Astrocyte of the cerebellum (primary cell): ENCODE measurements at regions not wholly inside any gene's neighbourhood (a gene's known extent, or its start where the extent isn't known, plus 50 kb on each side); places are given as distances from the start of the nearest gene placed in this dataset.
"Not testable (repeated sequence)": the region's sequence is repeated elsewhere in the genome, so short reads cannot be mapped to it uniquely, and the experiment has no call there.

Experiments
- DNase-seq: peaks from one replicate; pipeline ENCODE4 v3.0.0-alpha.2; 2011; ENCODE audit warnings: low read depth
- H3K4me3 ChIP-seq: 2 replicates; pipeline ENCODE4 v1.5.1; 2011; ENCODE audit warnings: mild to moderate bottlenecking, low read depth, low read length, moderate library complexity
- CTCF ChIP-seq: IDR thresholded peaks from 2 replicates; pipeline ENCODE4 v1.5.1; 2012; ENCODE audit warnings: low read length, low read depth, moderate library complexity, mild to moderate bottlenecking; ENCODE audit errors: missing control alignments
- in situ Hi-C: cut with HindIII; loops from 2 replicates; pipeline ENCODE4 v1.10.0; 2017; ENCODE audit warnings: low sequenced_read_pairs

GRCh38 chr15:62325597-62325996, 160.5 kb upstream of the C2CD4B start:
- DNase-seq: no peak
- TF ChIP-seq CTCF: no peak
- in situ Hi-C loops: no loop called here
- H3K4me3 ChIP-seq: no peak overlapping the region

GRCh38 chr15:62326460-62327011, 161.5 kb upstream of the C2CD4B start:
- TF ChIP-seq CTCF: no peak
- in situ Hi-C loops: no loop called here

GRCh38 chr15:62327406-62327805, 162.3 kb upstream of the C2CD4B start:
- H3K4me3 ChIP-seq: no peak overlapping the region
- in situ Hi-C loops: no loop called here
- no peak for DNase-seq
- no peak for TF ChIP-seq CTCF

More at GRCh38 chr15:62326460-62327011, 161.5 kb upstream of the C2CD4B start:
- DNase-seq: no peak
- no peak overlapping the region for H3K4me3 ChIP-seq

GRCh38 chr15:62332472-62332871, 167.4 kb upstream of the C2CD4B start:
- DNase-seq, H3K4me3 ChIP-seq, in situ Hi-C loops: not testable (repeated sequence)

GRCh38 chr15:62334536-62334935, 169.5 kb upstream of the C2CD4B start:
- no peak overlapping the region for H3K4me3 ChIP-seq
- in situ Hi-C loops: no loop called here
- no peak for TF ChIP-seq CTCF
- DNase-seq: no peak

GRCh38 chr15:62337934-62338333, 172.8 kb upstream of the C2CD4B start:
- no peak for DNase-seq
- in situ Hi-C loops: no loop called here
- TF ChIP-seq CTCF: no peak
- no peak overlapping the region for H3K4me3 ChIP-seq

GRCh38 chr15:62338497-62338896, 173.4 kb upstream of the C2CD4B start:
- in situ Hi-C loops: no loop called here
- H3K4me3 ChIP-seq: no peak overlapping the region
- no peak for TF ChIP-seq CTCF
- DNase-seq: no peak
